Head of caudate nucleus (tissue), 42 donors: ENCODE measurements at regions not wholly inside any gene's neighbourhood (a gene's known extent, or its start where the extent isn't known, plus 50 kb on each side); places are given as distances from the start of the nearest gene placed in this dataset.

Source experiments
- DNase-seq, 42 donors: peaks; one replicate each; pipeline versions ENCODE4 v3.0.0 to v3.0.0-alpha.2; 2020 to 2021; ENCODE audit warnings: mixed read lengths in 7 of 42
- intact Hi-C: fragments of 100-400 bp; cut with DNase I; formaldehyde crosslinking; loops from one replicate; pipeline ENCODE4 v1.15.0; 2022

GRCh38 chr22:22038178-22038880 lies 55.7 kb upstream of the TOP3B start:
- intact Hi-C loops, result no loop called here
- peak in 1 of 42 donors; percentile 25 for DNase-seq

- intact Hi-C loops, result no loop called here
- DNase-seq, result peak in 2 of 42 donors; percentile 13 to 39
Measured at GRCh38 chr22:22037740-22038139, 55.2 kb upstream of the TOP3B start.

GRCh38 chr22:22037229-22037628 lies 54.6 kb upstream of the TOP3B start:
- peak in 2 of 42 donors; percentile 22 to 29 for DNase-seq
- intact Hi-C loops, result no loop called here

- intact Hi-C loops, result no loop called here
- peak in 1 of 42 donors; percentile 12 for DNase-seq
Measured at GRCh38 chr22:22036588-22036987, 54.0 kb upstream of the TOP3B start.

GRCh38 chr22:22035771-22036314 lies 53.3 kb upstream of the TOP3B start:
- DNase-seq, result peak in 2 of 42 donors; percentile 3 to 22
- intact Hi-C loops, result no loop called here

- DNase-seq, result no peak
- intact Hi-C loops, result no loop called here
Measured at GRCh38 chr22:22035203-22035602, 52.6 kb upstream of the TOP3B start.

- intact Hi-C loops, result no loop called here
- DNase-seq, result peak in 2 of 42 donors; percentile 12 to 22
Measured at GRCh38 chr22:22034469-22035132, 52.0 kb upstream of the TOP3B start.

- intact Hi-C loops, result no loop called here
- peak in 2 of 42 donors; percentile 16 to 17 for DNase-seq
Measured at GRCh38 chr22:22033803-22034468, 51.3 kb upstream of the TOP3B start.

- DNase-seq, result peak in 2 of 42 donors; percentile 13 to 16
- intact Hi-C loops, result no loop called here
Measured at GRCh38 chr22:22032906-22033802, 50.6 kb upstream of the TOP3B start.

- intact Hi-C loops, result no loop called here
- peak in 2 of 42 donors; percentile 22 to 25 for DNase-seq
Measured at GRCh38 chr22:22032099-22032905, 49.7 kb upstream of the TOP3B start.
